Kidney (tissue), 13 donors: ENCODE measurements at regions not wholly inside any gene's neighbourhood (a gene's known extent, or its start where the extent isn't known, plus 50 kb on each side); places are given as distances from the start of the nearest gene placed in this dataset.

Experiments used
- DNase-seq, 5 donors: peaks; one replicate each; pipeline ENCODE4 v3.0.0-alpha.2; 2013 to 2020
- FAIRE-seq: peaks from 2 replicates; lab custom pipeline; 2012; peaks lifted over from hg19 to GRCh38; lab: Jason Lieb, UNC
- H3K27ac ChIP-seq, 2 donors: one replicate each; pipeline ENCODE4 v1.7.0; 2013; ENCODE audit warnings: low read depth in 2 of 2, low read length in 2 of 2, inconsistent platforms in 1 of 2
- H3K27me3 ChIP-seq: one replicate; pipeline ENCODE4 v1.7.1; 2013; ENCODE audit warnings: low read length, inconsistent platforms; ENCODE audit not compliant: control insufficient read depth, insufficient read depth
- H3K36me3 ChIP-seq, 3 donors: one replicate each; pipeline versions ENCODE4 v1.7.0 to v1.7.1; 2013; ENCODE audit warnings: low read length in 3 of 3, control low read depth in 1 of 3, inconsistent platforms in 1 of 3; ENCODE audit not compliant: insufficient read depth in 3 of 3, control insufficient read depth in 2 of 3
- H3K4me1 ChIP-seq, 3 donors: one replicate each; pipeline versions ENCODE4 v1.7.0 to v1.7.1; 2013; ENCODE audit warnings: low read length in 3 of 3, inconsistent platforms in 1 of 3, low read depth in 1 of 3; ENCODE audit not compliant: control insufficient read depth in 2 of 3, insufficient read depth in 2 of 3
- H3K4me3 ChIP-seq, 3 donors: one replicate each; pipeline versions ENCODE4 v1.7.0 to v1.8.1; 2013; ENCODE audit warnings: low read length in 3 of 3, control low read depth in 1 of 3, inconsistent platforms in 1 of 3
- H3K9ac ChIP-seq, 3 donors: one replicate each; pipeline versions ENCODE4 v1.7.0 to v1.7.1; 2013; ENCODE audit warnings: low read length in 3 of 3, control low read depth in 1 of 3, inconsistent platforms in 1 of 3
- H3K9me3 ChIP-seq, 3 donors: one replicate each; pipeline versions ENCODE4 v1.7.0 to v1.7.1; 2013; ENCODE audit warnings: low read length in 3 of 3, control low read depth in 1 of 3, inconsistent platforms in 1 of 3; ENCODE audit not compliant: control insufficient read depth in 2 of 3, insufficient read depth in 1 of 3
- CTCF ChIP-seq: IDR thresholded peaks from 3 replicates; pipeline ENCODE4 v1.5.1; 2012; ENCODE audit warnings: mild to moderate bottlenecking, moderate library complexity, borderline replicate concordance; ENCODE audit not compliant: insufficient read depth; ENCODE audit errors: extremely low read depth
- intact Hi-C: fragments of 100-400 bp; cut with DNase I; formaldehyde crosslinking; loops from one replicate; pipeline ENCODE4 v1.11.1; 2022
- donor health status: control.
- donor health status: control.
- donor health status: control.
- donor health status: control.
- donor health status: control.
- donor health status: DM: yes; HTN: yes; CAD: no.
- donor health status: Normal renal cell carcinoma (clear cell type).

- H3K4me3 ChIP-seq: no peak overlapping the region
- intact Hi-C loops: no loop called here
- H3K36me3 ChIP-seq: no peaks in the 10 kb centered on the region
These were observed 141.9 kb downstream of the PSAT1 start for GRCh38 chr9:78438780-78439179.

DNA sequence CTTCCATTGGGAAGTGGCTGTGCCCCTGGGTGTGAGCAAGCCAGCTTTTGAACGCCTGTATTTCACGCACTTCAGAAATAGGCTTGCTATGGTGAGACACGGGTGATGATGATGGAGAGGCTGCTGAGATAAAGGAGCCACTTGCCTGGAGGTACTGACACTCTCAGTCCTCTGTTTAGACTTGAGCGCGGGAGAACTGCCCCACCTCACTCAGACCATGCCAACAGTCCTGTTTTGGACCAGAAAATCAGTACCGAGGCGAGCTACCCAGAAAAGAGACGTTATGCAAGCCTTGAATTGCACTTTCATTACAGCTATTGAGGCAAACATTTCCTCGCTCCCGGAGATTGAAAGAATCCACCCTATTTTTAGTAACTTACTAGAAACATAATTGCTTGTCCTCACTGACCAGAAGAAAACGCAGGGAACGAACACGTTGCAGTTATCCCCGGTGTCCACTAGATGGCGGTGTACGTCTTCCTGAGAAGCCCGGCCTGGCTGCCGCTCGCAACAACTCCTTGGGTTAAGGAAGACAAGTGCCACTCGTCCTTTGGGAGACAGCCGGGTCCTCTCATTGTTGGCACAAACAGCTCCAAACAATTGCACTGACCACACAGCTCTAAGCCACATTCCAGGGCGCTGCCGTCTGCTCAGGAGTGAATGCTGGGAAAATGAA is 142.4 kb downstream of the PSAT1 start:
- Histone ChIP-seq H3K4me3 (peak overlapping the region; percentile 3 to 52 (median 44)), H3K4me1 (peaks cover 0 to 5% (median 3%) of the 10 kb centered on the region in 3 donors), H3K9me3 (no peaks in the 10 kb centered on the region), H3K9ac (peak overlapping the region in 1 of 3 donors; percentile 29), H3K27ac (no peak overlapping the region), H3K36me3 (no peaks in the 10 kb centered on the region), H3K27me3 (no peaks in the 10 kb centered on the region)
- DNase-seq: peak; percentile 91 to 95 (median 92)
- peak; percentile 68 for FAIRE-seq
- intact Hi-C loops: no loop called here
- TF ChIP-seq CTCF: peak; percentile 91

More at GRCh38 chr9:78438780-78439179, 141.9 kb downstream of the PSAT1 start:
- Histone ChIP-seq H3K27ac (no peak overlapping the region), H3K9ac (peak overlapping the region in 1 of 3 donors; percentile 29), H3K4me1 (peaks cover 0 to 5% (median 3%) of the 10 kb centered on the region in 3 donors), H3K9me3 (no peaks in the 10 kb centered on the region), H3K27me3 (no peaks in the 10 kb centered on the region)
- peak in 1 of 5 donors; percentile 11 for DNase-seq
- FAIRE-seq: no peak
- TF ChIP-seq CTCF: no peak

- Histone ChIP-seq H3K4me1 (peaks cover 0 to 5% (median 3%) of the 10 kb centered on the region in 3 donors), H3K4me3 (peak overlapping the region in 1 of 3 donors; percentile 52), H3K36me3 (no peaks in the 10 kb centered on the region), H3K27me3 (no peaks in the 10 kb centered on the region), H3K9me3 (no peaks in the 10 kb centered on the region), H3K27ac (no peak overlapping the region), H3K9ac (no peak overlapping the region)
- intact Hi-C loops: no loop called here
- no peak for TF ChIP-seq CTCF
- DNase-seq (peak in 1 of 5 donors; percentile 5), FAIRE-seq (no peak)
These were observed 143.2 kb downstream of the PSAT1 start for GRCh38 chr9:78439866-78440830.
